ENCODE measurements at regions not wholly inside any gene's neighbourhood (a gene's known extent, or its start where the extent isn't known, plus 50 kb on each side); places are given as distances from the start of the nearest gene placed in this dataset.

DNA sequence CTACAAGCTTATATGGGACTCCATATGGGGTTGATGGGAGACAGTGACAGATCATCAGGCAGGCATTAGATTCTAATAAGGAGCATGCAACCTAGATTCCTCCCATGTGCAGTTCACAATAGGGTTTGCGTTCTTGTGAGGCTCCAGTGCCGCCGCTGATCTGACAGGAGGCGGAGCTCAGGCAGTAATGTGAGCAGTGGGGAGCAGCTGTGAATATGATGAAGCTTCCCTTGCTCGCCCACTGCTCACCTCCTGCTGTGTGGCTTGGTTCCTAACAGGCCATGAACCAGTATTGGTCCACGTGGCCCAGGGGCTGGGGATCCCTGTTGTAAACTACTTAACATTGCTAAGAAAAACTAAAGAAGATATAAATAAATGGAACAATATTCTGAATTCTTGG lies 378.4 kb downstream of the KCNRG start:
- TF ChIP-seq, protein P1, sequence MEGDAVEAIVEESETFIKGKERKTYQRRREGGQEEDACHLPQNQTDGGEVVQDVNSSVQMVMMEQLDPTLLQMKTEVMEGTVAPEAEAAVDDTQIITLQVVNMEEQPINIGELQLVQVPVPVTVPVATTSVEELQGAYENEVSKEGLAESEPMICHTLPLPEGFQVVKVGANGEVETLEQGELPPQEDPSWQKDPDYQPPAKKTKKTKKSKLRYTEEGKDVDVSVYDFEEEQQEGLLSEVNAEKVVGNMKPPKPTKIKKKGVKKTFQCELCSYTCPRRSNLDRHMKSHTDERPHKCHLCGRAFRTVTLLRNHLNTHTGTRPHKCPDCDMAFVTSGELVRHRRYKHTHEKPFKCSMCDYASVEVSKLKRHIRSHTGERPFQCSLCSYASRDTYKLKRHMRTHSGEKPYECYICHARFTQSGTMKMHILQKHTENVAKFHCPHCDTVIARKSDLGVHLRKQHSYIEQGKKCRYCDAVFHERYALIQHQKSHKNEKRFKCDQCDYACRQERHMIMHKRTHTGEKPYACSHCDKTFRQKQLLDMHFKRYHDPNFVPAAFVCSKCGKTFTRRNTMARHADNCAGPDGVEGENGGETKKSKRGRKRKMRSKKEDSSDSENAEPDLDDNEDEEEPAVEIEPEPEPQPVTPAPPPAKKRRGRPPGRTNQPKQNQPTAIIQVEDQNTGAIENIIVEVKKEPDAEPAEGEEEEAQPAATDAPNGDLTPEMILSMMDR (IDR thresholded peaks at IDR 0.05): no peak
- TF ChIP-seq POLR2A (IDR thresholded peaks at IDR 0.05): no peak

All from transverse colon (tissue), 3 donors.